ENCODE measurements at regions not wholly inside any gene's neighbourhood (a gene's known extent, or its start where the extent isn't known, plus 50 kb on each side); places are given as distances from the start of the nearest gene placed in this dataset.
"Not testable (repeated sequence)": the region's sequence is repeated elsewhere in the genome, so short reads cannot be mapped to it uniquely, and the experiment has no call there.

- TF ChIP-seq CTCF, POLR2A, EP300 (IDR thresholded peaks at IDR 0.05): not testable (repeated sequence)
Measured at GRCh38 chr1:145535461-145535860, 72.3 kb upstream of the GPR89A start.

Measured in ovary (tissue), 3 donors.